Epithelial cell of esophagus (primary cell): ENCODE measurements at regions not wholly inside any gene's neighbourhood (a gene's known extent, or its start where the extent isn't known, plus 50 kb on each side); places are given as distances from the start of the nearest gene placed in this dataset.
A peak's percentile ranks its signal among the peaks of the same experiment; 100 is the strongest.

Experiments
- DNase-seq: peaks from one replicate; pipeline ENCODE4 v3.0.0; 2010; ENCODE audit warnings: low read depth
- H3K4me3 ChIP-seq: 2 replicates; pipeline ENCODE4 v1.5.1; 2011; ENCODE audit warnings: mild to moderate bottlenecking, low read length, control low read depth
- CTCF ChIP-seq: IDR thresholded peaks from 2 replicates; pipeline ENCODE4 v1.5.1; 2011; ENCODE audit warnings: low read depth, mild to moderate bottlenecking, low read length, control low read depth, inconsistent platforms; ENCODE audit not compliant: insufficient read depth; ENCODE audit errors: missing control alignments

- no peak for DNase-seq
- TF ChIP-seq CTCF, result no peak
- no peak overlapping the region for H3K4me3 ChIP-seq
Observed at GRCh38 chr4:38382520-38382919, 281.5 kb upstream of the KLF3 start.

GRCh38 chr4:38383646-38384121, 280.3 kb upstream of the KLF3 start:
- no peak for DNase-seq
- no peak for TF ChIP-seq CTCF
- no peak overlapping the region for H3K4me3 ChIP-seq

- peak; percentile 54 for DNase-seq
- no peak for TF ChIP-seq CTCF
- no peak overlapping the region for H3K4me3 ChIP-seq
Observed at GRCh38 chr4:38385093-38386004, 278.6 kb upstream of the KLF3 start.

- TF ChIP-seq CTCF, result no peak
- no peak for DNase-seq
- no peak overlapping the region for H3K4me3 ChIP-seq
Observed at GRCh38 chr4:38386005-38386551, 277.9 kb upstream of the KLF3 start.

GRCh38 chr4:38386654-38387188, 277.3 kb upstream of the KLF3 start:
- no peak for TF ChIP-seq CTCF
- no peak overlapping the region for H3K4me3 ChIP-seq
- DNase-seq, result no peak

- peak; percentile 40 for DNase-seq
- no peak overlapping the region for H3K4me3 ChIP-seq
- TF ChIP-seq CTCF, result no peak
Observed at GRCh38 chr4:38387348-38387747, 276.7 kb upstream of the KLF3 start.
